ENCODE measurements at regions not wholly inside any gene's neighbourhood (a gene's known extent, or its start where the extent isn't known, plus 50 kb on each side); places are given as distances from the start of the nearest gene placed in this dataset.
A peak's percentile ranks its signal among the peaks of the same experiment; 100 is the strongest.

GRCh38 chr14:61928300-61928699, 166.1 kb downstream of the SNAPC1 start:
- DNase-seq (ENCODE audit: low read depth): no peak
- no peak for TF ChIP-seq CTCF (IDR thresholded peaks at IDR 0.05; ENCODE audit: insufficient read depth, low read length)
- no peak overlapping the region for H3K4me3 ChIP-seq (ENCODE audit: low read depth, low read length)

GRCh38 chr14:61928701-61929100, 166.5 kb downstream of the SNAPC1 start:
- no peak for TF ChIP-seq CTCF (IDR thresholded peaks at IDR 0.05; ENCODE audit: insufficient read depth, low read length)
- no peak overlapping the region for H3K4me3 ChIP-seq (ENCODE audit: low read depth, low read length)
- DNase-seq (ENCODE audit: low read depth): no peak

- no peak for DNase-seq (ENCODE audit: low read depth)
- no peak for TF ChIP-seq CTCF (IDR thresholded peaks at IDR 0.05; ENCODE audit: insufficient read depth, low read length)
- no peak overlapping the region for H3K4me3 ChIP-seq (ENCODE audit: low read depth, low read length)
These were observed 167.4 kb downstream of the SNAPC1 start for GRCh38 chr14:61929651-61930050.

GRCh38 chr14:61930101-61930857, 168.1 kb downstream of the SNAPC1 start:
- no peak for TF ChIP-seq CTCF (IDR thresholded peaks at IDR 0.05; ENCODE audit: insufficient read depth, low read length)
- no peak overlapping the region for H3K4me3 ChIP-seq (ENCODE audit: low read depth, low read length)
- no peak for DNase-seq (ENCODE audit: low read depth)

GRCh38 chr14:61932974-61933373, 170.8 kb downstream of the SNAPC1 start:
- H3K4me3 ChIP-seq (ENCODE audit: low read depth, low read length): no peak overlapping the region
- TF ChIP-seq CTCF (IDR thresholded peaks at IDR 0.05; ENCODE audit: insufficient read depth, low read length): no peak
- DNase-seq (ENCODE audit: low read depth): no peak

- TF ChIP-seq CTCF (IDR thresholded peaks at IDR 0.05; ENCODE audit: insufficient read depth, low read length): no peak
- no peak overlapping the region for H3K4me3 ChIP-seq (ENCODE audit: low read depth, low read length)
- peak; percentile 60 for DNase-seq (ENCODE audit: low read depth)
These were observed 172.2 kb downstream of the SNAPC1 start for GRCh38 chr14:61934385-61934784.

GRCh38 chr14:61939776-61940175, 177.6 kb downstream of the SNAPC1 start:
- no peak overlapping the region for H3K4me3 ChIP-seq (ENCODE audit: low read depth, low read length)
- TF ChIP-seq CTCF (IDR thresholded peaks at IDR 0.05; ENCODE audit: insufficient read depth, low read length): no peak
- DNase-seq (ENCODE audit: low read depth): no peak

Data from fibroblast of the aortic adventitia (primary cell).